PC-9 (cell line): ENCODE measurements at regions not wholly inside any gene's neighbourhood (a gene's known extent, or its start where the extent isn't known, plus 50 kb on each side); places are given as distances from the start of the nearest gene placed in this dataset.

Experiments
- BruUV-seq: library from RNA; stranded (reverse); fragments of 400-500 nt; replicated peaks from 2 replicates; lab custom pipeline; 2021; lab: Mats Ljungman, UMichigan
- CTCF ChIA-PET: fragments of 300-600 bp; sonication (Branson Sonifier 250); formaldehyde crosslinking; loops from one replicate; lab custom pipeline; 2022; ENCODE audit warnings: antibody characterized with exemption; lab: Charles Lee
- POLR2A ChIA-PET: fragments of 300-600 bp; sonication (Branson Sonifier 250); formaldehyde crosslinking; loops from one replicate; lab custom pipeline; 2022; ENCODE audit warnings: antibody characterized with exemption; ENCODE audit not compliant: unreplicated experiment; lab: Charles Lee
- DNase-seq, 2 experiments: peaks; one replicate each; pipeline versions ENCODE4 v3.0.0 to v3.0.0-alpha.2; 2015 to 2022; ENCODE audit warnings: mixed read lengths in 1 of 2
- H2AFZ ChIP-seq: fragments of 200-600 bp; sonication (generic); 2 replicates; pipeline ENCODE4 v1.8.1; 2017; ENCODE audit warnings: antibody characterized with exemption
- H3F3A ChIP-seq: fragments of 200-600 bp; sonication (generic); 2 replicates; pipeline ENCODE4 v1.8.1; 2017; ENCODE audit warnings: antibody characterized with exemption, mild to moderate bottlenecking, low read depth; ENCODE audit not compliant: insufficient read depth
- H3K27ac ChIP-seq: fragments of 200-600 bp; sonication (generic); 2 replicates; pipeline ENCODE4 v1.6.1; 2016; ENCODE audit warnings: mixed run types
- H3K27me3 ChIP-seq: fragments of 200-600 bp; sonication (generic); 2 replicates; pipeline ENCODE4 v1.6.1; 2016; ENCODE audit warnings: low read depth, mixed run types; ENCODE audit not compliant: insufficient read depth
- H3K36me3 ChIP-seq: fragments of 200-600 bp; sonication (generic); 2 replicates; pipeline ENCODE4 v1.6.1; 2016; ENCODE audit warnings: low read depth, mixed run types
- H3K4me1 ChIP-seq: fragments of 200-600 bp; sonication (generic); replicated peaks from 2 replicates; pipeline ENCODE4 v1.6.1; 2016; ENCODE audit warnings: mixed run types; ENCODE audit not compliant: insufficient read depth
- H3K4me2 ChIP-seq: fragments of 200-600 bp; sonication (generic); 2 replicates; pipeline ENCODE4 v1.6.1; 2017; ENCODE audit warnings: mixed run types
- H3K4me3 ChIP-seq: fragments of 200-600 bp; sonication (generic); 2 replicates; pipeline ENCODE4 v1.6.1; 2016; ENCODE audit warnings: mixed run types
- H3K79me2 ChIP-seq: fragments of 200-600 bp; sonication (generic); 2 replicates; pipeline ENCODE4 v1.6.1; 2017; ENCODE audit warnings: low read depth, mixed run types
- H3K9me2 ChIP-seq: fragments of 200-600 bp; sonication (generic); 2 replicates; pipeline ENCODE4 v1.8.1; 2017; ENCODE audit warnings: mild to moderate bottlenecking; ENCODE audit not compliant: insufficient read depth
- H3K9me3 ChIP-seq: fragments of 200-600 bp; sonication (generic); 2 replicates; pipeline ENCODE4 v1.8.1; 2016; ENCODE audit warnings: low read depth; ENCODE audit not compliant: insufficient read depth
- H4K20me1 ChIP-seq: fragments of 200-600 bp; sonication (generic); 2 replicates; pipeline ENCODE4 v1.8.1; 2017; ENCODE audit not compliant: insufficient read depth
- EZH2 ChIP-seq: fragments of 200-600 bp; sonication (generic); IDR thresholded peaks from 2 replicates; pipeline ENCODE4 v1.8.0; 2017; ENCODE audit warnings: antibody characterized with exemption, low read depth
- intact Hi-C: fragments of 100-400 bp; cut with micrococcal nuclease; formaldehyde crosslinking; loops from one replicate; pipeline ENCODE4 v1.10.0; 2022; ENCODE audit not compliant: unreplicated experiment
- TF ChIP-seq, protein P1 (sequence below): fragments of 200-600 bp; sonication (generic); conservative IDR thresholded peaks from 2 replicates; pipeline ENCODE4 v1.6.1; 2017; ENCODE audit warnings: mixed run types, antibody characterized with exemption, mild to moderate bottlenecking, moderate library complexity

DNA sequence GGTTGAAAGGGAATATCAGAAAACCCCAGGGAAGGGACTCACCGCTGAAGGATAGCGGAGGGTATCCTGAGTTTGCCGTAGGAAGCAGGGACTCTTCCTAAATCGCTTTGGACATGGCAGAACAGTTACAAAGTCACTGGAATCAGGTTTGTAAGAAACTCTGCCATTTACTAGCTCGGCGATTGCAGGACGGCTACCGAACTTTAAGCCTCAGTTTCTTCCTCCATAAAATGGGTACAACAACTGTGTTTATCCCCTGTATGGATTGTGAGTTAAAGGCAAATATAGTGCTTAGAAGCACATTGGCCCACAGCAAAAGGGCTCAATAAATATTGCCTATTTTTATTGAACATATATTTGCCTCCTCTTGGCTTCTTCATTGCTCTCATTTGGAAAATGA, 90.6 kb downstream of the MAF start:
- POLR2A ChIA-PET, result no interaction called here
- peaks cover 78% of the 10 kb centered on the region for H3K27me3 ChIP-seq
- DNase-seq, result no peak
- no peak overlapping the region for H3K4me3 ChIP-seq
- H4K20me1 ChIP-seq, result no peaks in the 10 kb centered on the region
- CTCF ChIA-PET, result no interaction called here
- no peak overlapping the region for H2AFZ ChIP-seq
- H3K36me3 ChIP-seq, result no peaks in the 10 kb centered on the region
- no TSS peak for BruUV-seq
- no peaks in the 10 kb centered on the region for H3K9me2 ChIP-seq
- TF ChIP-seq, protein P1, sequence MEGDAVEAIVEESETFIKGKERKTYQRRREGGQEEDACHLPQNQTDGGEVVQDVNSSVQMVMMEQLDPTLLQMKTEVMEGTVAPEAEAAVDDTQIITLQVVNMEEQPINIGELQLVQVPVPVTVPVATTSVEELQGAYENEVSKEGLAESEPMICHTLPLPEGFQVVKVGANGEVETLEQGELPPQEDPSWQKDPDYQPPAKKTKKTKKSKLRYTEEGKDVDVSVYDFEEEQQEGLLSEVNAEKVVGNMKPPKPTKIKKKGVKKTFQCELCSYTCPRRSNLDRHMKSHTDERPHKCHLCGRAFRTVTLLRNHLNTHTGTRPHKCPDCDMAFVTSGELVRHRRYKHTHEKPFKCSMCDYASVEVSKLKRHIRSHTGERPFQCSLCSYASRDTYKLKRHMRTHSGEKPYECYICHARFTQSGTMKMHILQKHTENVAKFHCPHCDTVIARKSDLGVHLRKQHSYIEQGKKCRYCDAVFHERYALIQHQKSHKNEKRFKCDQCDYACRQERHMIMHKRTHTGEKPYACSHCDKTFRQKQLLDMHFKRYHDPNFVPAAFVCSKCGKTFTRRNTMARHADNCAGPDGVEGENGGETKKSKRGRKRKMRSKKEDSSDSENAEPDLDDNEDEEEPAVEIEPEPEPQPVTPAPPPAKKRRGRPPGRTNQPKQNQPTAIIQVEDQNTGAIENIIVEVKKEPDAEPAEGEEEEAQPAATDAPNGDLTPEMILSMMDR, result no peak
- no peak for TF ChIP-seq EZH2
- no peak overlapping the region for H3K4me2 ChIP-seq
- no peaks in the 10 kb centered on the region for H3K9me3 ChIP-seq
- no peak overlapping the region for H3K27ac ChIP-seq
- intact Hi-C loops, result no loop called here
- H3K79me2 ChIP-seq, result no peaks in the 10 kb centered on the region
- no peaks in the 10 kb centered on the region for H3F3A ChIP-seq
- H3K4me1 ChIP-seq, result no peaks in the 10 kb centered on the region

DNA sequence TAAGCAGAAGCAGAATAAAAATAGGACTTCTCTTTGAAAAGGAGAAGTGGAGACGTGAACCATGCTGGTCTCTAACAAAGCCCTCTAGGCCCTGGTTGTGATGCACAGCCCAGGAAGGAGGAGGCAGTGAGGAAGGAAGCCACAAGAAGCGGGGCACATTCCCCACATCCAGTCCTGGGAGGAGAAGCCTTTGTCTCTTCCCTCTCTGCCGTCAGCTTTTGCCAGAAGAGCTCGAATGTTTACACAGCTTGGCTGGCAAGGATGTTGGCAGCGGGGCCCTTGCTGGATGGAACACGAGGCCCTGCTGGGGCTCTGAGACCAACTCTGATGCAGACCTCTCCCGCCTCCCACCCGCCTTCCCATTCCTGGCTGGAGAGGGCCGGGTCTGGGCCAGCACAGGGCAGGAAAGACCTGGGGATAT, 91.3 kb downstream of the MAF start:
- Histone ChIP-seq H3K27ac (no peak overlapping the region), H3K27me3 (peaks cover 77% of the 10 kb centered on the region), H3K36me3 (no peaks in the 10 kb centered on the region), H4K20me1 (no peaks in the 10 kb centered on the region), H3K4me2 (no peak overlapping the region), H2AFZ (no peak overlapping the region), H3K4me3 (no peak overlapping the region), H3F3A (no peaks in the 10 kb centered on the region), H3K4me1 (no peaks in the 10 kb centered on the region), H3K9me2 (no peaks in the 10 kb centered on the region), H3K79me2 (no peaks in the 10 kb centered on the region), H3K9me3 (no peaks in the 10 kb centered on the region)
- intact Hi-C loops, result no loop called here
- TF ChIP-seq EZH2, result no peak
- TF ChIP-seq, protein P1, result no peak
- no peak for DNase-seq
- no TSS peak for BruUV-seq
- POLR2A ChIA-PET, result no interaction called here
- CTCF ChIA-PET, result no interaction called here

- Histone ChIP-seq H2AFZ (no peak overlapping the region), H4K20me1 (no peaks in the 10 kb centered on the region), H3K9me3 (no peaks in the 10 kb centered on the region), H3K27me3 (peaks cover 68% of the 10 kb centered on the region), H3K4me3 (no peak overlapping the region), H3K36me3 (no peaks in the 10 kb centered on the region), H3F3A (no peaks in the 10 kb centered on the region), H3K4me1 (no peaks in the 10 kb centered on the region), H3K79me2 (no peaks in the 10 kb centered on the region), H3K9me2 (no peaks in the 10 kb centered on the region), H3K4me2 (no peak overlapping the region), H3K27ac (no peak overlapping the region)
- no TSS peak for BruUV-seq
- ChIA-PET POLR2A (no interaction called here), CTCF (no interaction called here)
- intact Hi-C loops, result no loop called here
- DNase-seq, result no peak
- TF ChIP-seq, protein P1, result no peak
- no peak for TF ChIP-seq EZH2
These were observed 92.2 kb downstream of the MAF start for GRCh38 chr16:79508294-79508693.
